ENCODE measurements at regions not wholly inside any gene's neighbourhood (a gene's known extent, or its start where the extent isn't known, plus 50 kb on each side); places are given as distances from the start of the nearest gene placed in this dataset.
A peak's percentile ranks its signal among the peaks of the same experiment; 100 is the strongest.

- Mint-ChIP-seq H3K9me3 (peaks cover 4% of the 10 kb centered on the region), H3K27me3 (ENCODE audit: low read depth) (peaks cover 10% of the 10 kb centered on the region), H3K4me3 (no peak overlapping the region), H3K36me3 (ENCODE audit: low read depth) (no peaks in the 10 kb centered on the region), H3K27ac (no peak overlapping the region), H3K4me1 (peaks cover 17% of the 10 kb centered on the region)
- TF ChIP-seq, protein P1, sequence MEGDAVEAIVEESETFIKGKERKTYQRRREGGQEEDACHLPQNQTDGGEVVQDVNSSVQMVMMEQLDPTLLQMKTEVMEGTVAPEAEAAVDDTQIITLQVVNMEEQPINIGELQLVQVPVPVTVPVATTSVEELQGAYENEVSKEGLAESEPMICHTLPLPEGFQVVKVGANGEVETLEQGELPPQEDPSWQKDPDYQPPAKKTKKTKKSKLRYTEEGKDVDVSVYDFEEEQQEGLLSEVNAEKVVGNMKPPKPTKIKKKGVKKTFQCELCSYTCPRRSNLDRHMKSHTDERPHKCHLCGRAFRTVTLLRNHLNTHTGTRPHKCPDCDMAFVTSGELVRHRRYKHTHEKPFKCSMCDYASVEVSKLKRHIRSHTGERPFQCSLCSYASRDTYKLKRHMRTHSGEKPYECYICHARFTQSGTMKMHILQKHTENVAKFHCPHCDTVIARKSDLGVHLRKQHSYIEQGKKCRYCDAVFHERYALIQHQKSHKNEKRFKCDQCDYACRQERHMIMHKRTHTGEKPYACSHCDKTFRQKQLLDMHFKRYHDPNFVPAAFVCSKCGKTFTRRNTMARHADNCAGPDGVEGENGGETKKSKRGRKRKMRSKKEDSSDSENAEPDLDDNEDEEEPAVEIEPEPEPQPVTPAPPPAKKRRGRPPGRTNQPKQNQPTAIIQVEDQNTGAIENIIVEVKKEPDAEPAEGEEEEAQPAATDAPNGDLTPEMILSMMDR (IDR thresholded peaks at IDR 0.05; ENCODE audit: unreplicated experiment in 3 of 3) = no peak
Observed at GRCh38 chr2:238704471-238705225, 143.2 kb upstream of the TWIST2 start.

DNA sequence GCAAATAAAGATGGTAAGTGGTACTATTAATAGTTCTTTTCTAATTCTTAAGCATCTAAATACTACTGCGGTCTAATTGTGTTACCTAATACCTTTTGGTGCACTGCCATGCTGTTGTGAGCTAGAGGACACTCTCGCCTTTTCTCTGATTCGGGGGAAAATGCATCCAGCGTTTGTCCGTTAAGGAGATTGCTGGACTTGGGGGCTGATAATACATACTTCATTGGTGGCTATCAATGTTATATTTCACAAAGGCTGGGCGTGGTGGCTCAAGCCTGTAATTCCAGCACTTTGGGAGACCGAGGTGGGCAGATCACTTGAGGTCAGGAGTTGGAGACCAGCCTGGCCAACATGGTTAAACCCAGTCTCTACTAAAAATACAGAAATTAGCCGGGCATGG, 141.7 kb upstream of the TWIST2 start:
- Mint-ChIP-seq H3K27ac (no peak overlapping the region), H3K4me3 (no peak overlapping the region), H3K27me3 (ENCODE audit: low read depth) (peaks cover 8% of the 10 kb centered on the region), H3K36me3 (ENCODE audit: low read depth) (no peaks in the 10 kb centered on the region), H3K4me1 (peaks cover 24% of the 10 kb centered on the region), H3K9me3 (peaks cover 4% of the 10 kb centered on the region)
- TF ChIP-seq, protein P1 (IDR thresholded peaks at IDR 0.05; ENCODE audit: unreplicated experiment in 3 of 3) = no peak

- peaks cover 24% of the 10 kb centered on the region for H3K4me1 Mint-ChIP-seq
- H3K9me3 Mint-ChIP-seq = peaks cover 4% of the 10 kb centered on the region
- H3K4me3 Mint-ChIP-seq = no peak overlapping the region
- H3K36me3 Mint-ChIP-seq (ENCODE audit: low read depth) = no peaks in the 10 kb centered on the region
- peaks cover 8% of the 10 kb centered on the region for H3K27me3 Mint-ChIP-seq (ENCODE audit: low read depth)
- TF ChIP-seq, protein P1 (IDR thresholded peaks at IDR 0.05; ENCODE audit: unreplicated experiment in 3 of 3) = peak in 2 of 3 experiments; percentile 27 to 29
- no peak overlapping the region for H3K27ac Mint-ChIP-seq
Observed at GRCh38 chr2:238706673-238707072, 141.2 kb upstream of the TWIST2 start.

GRCh38 chr2:238709325-238710025, 138.4 kb upstream of the TWIST2 start:
- TF ChIP-seq, protein P1 (IDR thresholded peaks at IDR 0.05; ENCODE audit: unreplicated experiment in 3 of 3) = no peak
- Mint-ChIP-seq H3K4me1 (peaks cover 16% of the 10 kb centered on the region), H3K4me3 (no peak overlapping the region), H3K36me3 (ENCODE audit: low read depth) (no peaks in the 10 kb centered on the region), H3K9me3 (peaks cover 4% of the 10 kb centered on the region), H3K27ac (peak overlapping the region; percentile 22 to 76 (median 62)), H3K27me3 (ENCODE audit: low read depth) (peaks cover 9% of the 10 kb centered on the region)

DNA sequence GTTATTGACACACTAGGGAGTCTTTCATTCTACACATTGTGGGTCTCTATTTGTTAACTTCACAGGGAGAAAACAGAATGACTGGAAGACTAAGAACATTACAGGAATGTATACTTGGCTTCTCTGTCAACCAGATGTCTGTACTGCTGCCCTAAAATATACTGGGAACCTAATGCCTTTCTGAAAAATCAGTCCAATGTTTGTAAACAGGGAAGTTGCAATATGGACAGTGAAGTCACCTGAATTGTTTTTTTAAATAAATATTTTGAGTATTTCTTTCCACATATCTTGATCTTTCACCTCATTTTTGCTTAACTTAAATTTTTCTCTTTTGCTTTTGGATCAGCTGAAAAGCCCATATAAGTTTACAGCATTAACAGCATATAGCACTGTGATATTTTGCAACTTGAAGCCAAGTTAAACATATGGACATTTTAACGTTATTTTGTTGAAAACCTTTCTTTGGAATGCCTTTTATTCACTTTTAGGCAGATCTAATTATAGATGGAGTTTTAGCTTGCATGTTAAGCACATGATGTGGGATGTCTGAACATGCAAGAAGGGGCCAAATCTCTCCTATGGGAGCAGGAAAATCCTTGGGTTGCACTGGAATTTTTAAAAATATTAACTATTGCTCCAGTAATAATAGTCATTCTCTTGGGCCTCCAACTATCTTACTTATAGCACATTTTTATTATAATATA, 137.7 kb upstream of the TWIST2 start:
- TF ChIP-seq, protein P1 (IDR thresholded peaks at IDR 0.05; ENCODE audit: unreplicated experiment in 3 of 3) = no peak
- Mint-ChIP-seq H3K27ac (peak overlapping the region; percentile 22 to 76 (median 48)), H3K4me3 (no peak overlapping the region), H3K4me1 (peaks cover 16% of the 10 kb centered on the region), H3K36me3 (ENCODE audit: low read depth) (no peaks in the 10 kb centered on the region), H3K9me3 (peaks cover 4% of the 10 kb centered on the region), H3K27me3 (ENCODE audit: low read depth) (peaks cover 9% of the 10 kb centered on the region)
